IMR-90 (cell line): ENCODE measurements at regions not wholly inside any gene's neighbourhood (a gene's known extent, or its start where the extent isn't known, plus 50 kb on each side); places are given as distances from the start of the nearest gene placed in this dataset.

Experiments used
- ATAC-seq: fragments of 200-7000 bp; cut with Tn5 transposase; 2 replicates; pipeline ENCODE4 v1.9.1; 2020; ENCODE audit warnings: low read depth, mild to moderate bottlenecking, moderate library complexity
- BruUV-seq: library from RNA; stranded (reverse); fragments of 400-500 nt; replicated peaks from 2 replicates; lab custom pipeline; 2021; lab: Mats Ljungman, UMichigan
- CTCF ChIA-PET: fragments of 300-600 bp; formaldehyde crosslinking; extraction: SDS; loops from one replicate; lab custom pipeline; 2021; ENCODE audit warnings: antibody characterized with exemption; lab: Yijun Ruan, JAX
- POLR2A ChIA-PET: fragments of 300-600 bp; sonication (Branson Sonifier 250); formaldehyde crosslinking; loops from one replicate; lab custom pipeline; 2022; ENCODE audit warnings: antibody characterized with exemption; ENCODE audit not compliant: unreplicated experiment; lab: Charles Lee
- DNase-seq: peaks from one replicate; pipeline ENCODE4 v3.0.0; 2013
- H2AFZ ChIP-seq: replicated peaks from 2 replicates; pipeline ENCODE3; 2013; ENCODE audit warnings: low read length, mild to moderate bottlenecking; ENCODE audit not compliant: poor library complexity
- H2AK5ac ChIP-seq: 2 replicates; pipeline ENCODE4 v1.6.1; 2013; ENCODE audit warnings: low read depth, low read length, inconsistent platforms
- H2AK9ac ChIP-seq: replicated peaks from 2 replicates; pipeline ENCODE3; 2013; ENCODE audit warnings: mild to moderate bottlenecking, low read depth, low read length, moderate library complexity; ENCODE audit not compliant: poor library complexity
- H2BK120ac ChIP-seq: 2 replicates; pipeline ENCODE4 v1.6.1; 2013; ENCODE audit warnings: low read depth, low read length, inconsistent platforms
- H2BK15ac ChIP-seq: 3 replicates; pipeline ENCODE4 v1.6.1; 2013; ENCODE audit warnings: low read depth, low read length, inconsistent platforms
- H2BK20ac ChIP-seq: 2 replicates; pipeline ENCODE4 v1.6.1; 2013; ENCODE audit warnings: low read depth, mild to moderate bottlenecking, inconsistent platforms, low read length, moderate library complexity
- H2BK5ac ChIP-seq: 2 replicates; pipeline ENCODE4 v1.6.1; 2013; ENCODE audit warnings: mild to moderate bottlenecking, low read depth, low read length, inconsistent platforms; ENCODE audit not compliant: poor library complexity, severe bottlenecking
- H3K14ac ChIP-seq: replicated peaks from 2 replicates; pipeline ENCODE4 v1.6.1; 2013; ENCODE audit warnings: low read depth, low read length, inconsistent platforms
- H3K18ac ChIP-seq: 2 replicates; pipeline ENCODE4 v1.6.1; 2013; ENCODE audit warnings: low read depth, low read length, control low read depth
- H3K23ac ChIP-seq: 2 replicates; pipeline ENCODE4 v1.6.1; 2013; ENCODE audit warnings: low read depth, low read length, inconsistent platforms
- H3K27ac ChIP-seq: 2 replicates; pipeline ENCODE4 v1.5.1; 2013; ENCODE audit warnings: mild to moderate bottlenecking, control low read depth, low read length; ENCODE audit not compliant: insufficient read depth
- H3K27me3 ChIP-seq: 2 replicates; pipeline ENCODE4 v1.6.1; 2013; ENCODE audit warnings: low read length; ENCODE audit not compliant: control insufficient read depth, insufficient read depth
- H3K36me3 ChIP-seq: 2 replicates; pipeline ENCODE4 v1.6.1; 2013; ENCODE audit warnings: low read length, mixed read lengths; ENCODE audit not compliant: control insufficient read depth, insufficient read depth
- H3K4ac ChIP-seq: 2 replicates; pipeline ENCODE4 v1.6.1; 2013; ENCODE audit warnings: low read depth, low read length, inconsistent platforms
- H3K4me1 ChIP-seq: 2 replicates; pipeline ENCODE4 v1.6.1; 2013; ENCODE audit warnings: low read length, mixed read lengths; ENCODE audit not compliant: control insufficient read depth, insufficient read depth
- H3K4me2 ChIP-seq: 2 replicates; pipeline ENCODE4 v1.6.1; 2013; ENCODE audit warnings: low read depth, mild to moderate bottlenecking, control low read depth, low read length, moderate library complexity
- H3K4me3 ChIP-seq: 2 replicates; pipeline ENCODE4 v1.5.1; 2013; ENCODE audit warnings: low read depth, mild to moderate bottlenecking, control low read depth, low read length, moderate library complexity; ENCODE audit not compliant: insufficient read depth
- H3K56ac ChIP-seq: 2 replicates; pipeline ENCODE4 v1.6.1; 2013; ENCODE audit warnings: low read length, inconsistent platforms; ENCODE audit not compliant: insufficient read depth; ENCODE audit errors: extremely low read depth
- H3K79me1 ChIP-seq, 2 experiments: 2 replicates each; pipeline ENCODE4 v1.6.1; 2013; ENCODE audit warnings: low read length in 2 of 2, inconsistent platforms in 1 of 2, low read depth in 1 of 2
- H3K9ac ChIP-seq: 2 replicates; pipeline ENCODE4 v1.6.1; 2013; ENCODE audit warnings: low read depth, low read length, control low read depth
- H3K9me1 ChIP-seq: 2 replicates; pipeline ENCODE4 v1.6.1; 2013; ENCODE audit warnings: low read length, inconsistent platforms; ENCODE audit not compliant: insufficient read depth
- H3K9me3 ChIP-seq: 2 replicates; pipeline ENCODE4 v1.6.1; 2013; ENCODE audit warnings: low read length; ENCODE audit not compliant: control insufficient read depth, insufficient read depth
- H4K20me1 ChIP-seq: 2 replicates; pipeline ENCODE4 v1.6.1; 2013; ENCODE audit warnings: low read length, inconsistent platforms; ENCODE audit not compliant: insufficient read depth
- H4K5ac ChIP-seq: 2 replicates; pipeline ENCODE4 v1.6.1; 2013; ENCODE audit warnings: mild to moderate bottlenecking, low read depth, low read length, control low read depth
- H4K8ac ChIP-seq, 2 experiments: 2 replicates each; pipeline ENCODE4 v1.6.1; 2013; ENCODE audit warnings: low read depth in 2 of 2, low read length in 2 of 2, control low read depth in 1 of 2, inconsistent platforms in 1 of 2
- H4K91ac ChIP-seq: 2 replicates; pipeline ENCODE4 v1.6.1; 2013; ENCODE audit warnings: low read depth, low read length, inconsistent platforms; ENCODE audit not compliant: insufficient read depth
- CHD1 ChIP-seq: IDR thresholded peaks from 2 replicates; pipeline ENCODE4 v1.6.1; 2012; ENCODE audit warnings: low read depth, low read length, improper control_type of control experiment
- FOS ChIP-seq: fragments of 150-350 bp; IDR thresholded peaks from 2 replicates; pipeline ENCODE4 v1.6.1; 2016; ENCODE audit warnings: low read depth, low read length
- NFE2L2 ChIP-seq: fragments of 150-350 bp; IDR thresholded peaks from 2 replicates; pipeline ENCODE4 v1.6.1; 2016; ENCODE audit warnings: low read depth, mild to moderate bottlenecking, low read length
- POLR2A ChIP-seq: IDR thresholded peaks from 2 replicates; pipeline ENCODE4 v1.6.1; 2012; ENCODE audit warnings: mild to moderate bottlenecking, low read depth, low read length
- RAD21 ChIP-seq: IDR thresholded peaks from 2 replicates; pipeline ENCODE4 v1.6.1; 2012; ENCODE audit warnings: low read length, improper control_type of control experiment
- dilution Hi-C: fragments of 300-500 bp; cut with HindIII; formaldehyde crosslinking; loops from one replicate; pipeline ENCODE4 v1.14.3; 2018; ENCODE audit warnings: low sequenced_read_pairs; ENCODE audit not compliant: unreplicated experiment
- in situ Hi-C: fragments of 300-500 bp; cut with MboI; formaldehyde crosslinking; loops from 3 replicates; pipeline ENCODE4 v1.14.3; 2019; ENCODE audit warnings: low sequenced_read_pairs, inconsistent platforms, mixed read lengths
- intact Hi-C: fragments of 100-400 bp; cut with micrococcal nuclease; formaldehyde crosslinking; loops from 2 replicates; pipeline ENCODE4 v1.10.0; 2022
- TF ChIP-seq, protein P1 (sequence below): fragments of 150-350 bp; IDR thresholded peaks from 2 replicates; pipeline ENCODE4 v1.6.1; 2016; ENCODE audit warnings: low read depth, mild to moderate bottlenecking, low read length, moderate library complexity, borderline replicate concordance
- TF ChIP-seq, protein P2 (sequence below): conservative IDR thresholded peaks from 2 replicates; pipeline ENCODE4 v1.5.1; 2012; ENCODE audit warnings: mild to moderate bottlenecking, low read depth, low read length, improper control_type of control experiment

DNA sequence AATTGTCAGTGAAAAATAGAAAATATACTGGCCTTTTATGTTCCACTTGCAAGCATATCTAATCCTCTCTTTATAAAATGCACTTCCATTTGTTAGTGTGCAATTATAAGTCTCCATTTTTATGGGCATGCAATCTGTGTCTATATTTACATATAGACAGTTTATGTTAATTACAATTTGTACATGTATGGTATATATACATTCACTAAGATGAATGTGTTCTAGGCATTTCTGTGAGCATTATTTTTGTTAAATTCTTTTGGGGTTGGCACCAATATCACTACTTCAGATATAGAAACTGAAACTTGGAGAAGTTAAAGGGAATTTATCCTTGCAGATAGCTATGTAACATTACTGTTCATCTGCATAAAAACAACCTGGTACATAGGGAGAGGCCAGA lies 470.8 kb upstream of the LMO3 start:
- H3K56ac ChIP-seq = no peak overlapping the region
- H4K5ac ChIP-seq = no peak overlapping the region
- H2BK120ac ChIP-seq = no peak overlapping the region
- TF ChIP-seq POLR2A (no peak), RAD21 (no peak), CHD1 (no peak), FOS (no peak), NFE2L2 (no peak)
- TF ChIP-seq, protein P1, sequence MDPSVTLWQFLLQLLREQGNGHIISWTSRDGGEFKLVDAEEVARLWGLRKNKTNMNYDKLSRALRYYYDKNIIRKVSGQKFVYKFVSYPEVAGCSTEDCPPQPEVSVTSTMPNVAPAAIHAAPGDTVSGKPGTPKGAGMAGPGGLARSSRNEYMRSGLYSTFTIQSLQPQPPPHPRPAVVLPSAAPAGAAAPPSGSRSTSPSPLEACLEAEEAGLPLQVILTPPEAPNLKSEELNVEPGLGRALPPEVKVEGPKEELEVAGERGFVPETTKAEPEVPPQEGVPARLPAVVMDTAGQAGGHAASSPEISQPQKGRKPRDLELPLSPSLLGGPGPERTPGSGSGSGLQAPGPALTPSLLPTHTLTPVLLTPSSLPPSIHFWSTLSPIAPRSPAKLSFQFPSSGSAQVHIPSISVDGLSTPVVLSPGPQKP = no peak
- TF ChIP-seq, protein P2, sequence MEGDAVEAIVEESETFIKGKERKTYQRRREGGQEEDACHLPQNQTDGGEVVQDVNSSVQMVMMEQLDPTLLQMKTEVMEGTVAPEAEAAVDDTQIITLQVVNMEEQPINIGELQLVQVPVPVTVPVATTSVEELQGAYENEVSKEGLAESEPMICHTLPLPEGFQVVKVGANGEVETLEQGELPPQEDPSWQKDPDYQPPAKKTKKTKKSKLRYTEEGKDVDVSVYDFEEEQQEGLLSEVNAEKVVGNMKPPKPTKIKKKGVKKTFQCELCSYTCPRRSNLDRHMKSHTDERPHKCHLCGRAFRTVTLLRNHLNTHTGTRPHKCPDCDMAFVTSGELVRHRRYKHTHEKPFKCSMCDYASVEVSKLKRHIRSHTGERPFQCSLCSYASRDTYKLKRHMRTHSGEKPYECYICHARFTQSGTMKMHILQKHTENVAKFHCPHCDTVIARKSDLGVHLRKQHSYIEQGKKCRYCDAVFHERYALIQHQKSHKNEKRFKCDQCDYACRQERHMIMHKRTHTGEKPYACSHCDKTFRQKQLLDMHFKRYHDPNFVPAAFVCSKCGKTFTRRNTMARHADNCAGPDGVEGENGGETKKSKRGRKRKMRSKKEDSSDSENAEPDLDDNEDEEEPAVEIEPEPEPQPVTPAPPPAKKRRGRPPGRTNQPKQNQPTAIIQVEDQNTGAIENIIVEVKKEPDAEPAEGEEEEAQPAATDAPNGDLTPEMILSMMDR = no peak
- peaks cover 10% of the 10 kb centered on the region for H3K9me3 ChIP-seq
- no peak overlapping the region for H3K9ac ChIP-seq
- H3K4me3 ChIP-seq = no peak overlapping the region
- DNase-seq (no peak), ATAC-seq (no peak)
- H3K4me1 ChIP-seq = no peaks in the 10 kb centered on the region
- H2BK15ac ChIP-seq = no peak overlapping the region
- H3K14ac ChIP-seq = no peak overlapping the region
- no peak overlapping the region for H2AK9ac ChIP-seq
- no peak overlapping the region for H2BK20ac ChIP-seq
- no peak overlapping the region for H3K27ac ChIP-seq
- no peak overlapping the region for H4K8ac ChIP-seq
- H3K23ac ChIP-seq = no peak overlapping the region
- H2BK5ac ChIP-seq = no peak overlapping the region
- no peaks in the 10 kb centered on the region for H3K9me1 ChIP-seq
- no peak overlapping the region for H3K4me2 ChIP-seq
- no peak overlapping the region for H3K18ac ChIP-seq
- H2AK5ac ChIP-seq = no peak overlapping the region
- no peaks in the 10 kb centered on the region for H3K36me3 ChIP-seq
- BruUV-seq = no TSS peak
- H3K4ac ChIP-seq = no peak overlapping the region
- no peak overlapping the region for H2AFZ ChIP-seq
- H4K91ac ChIP-seq = no peak overlapping the region
- ChIA-PET CTCF (no interaction called here), POLR2A (no interaction called here)
- intact Hi-C loops = no loop called here
- H3K27me3 ChIP-seq = no peaks in the 10 kb centered on the region
- in situ Hi-C loops = no loop called here
- dilution Hi-C loops = no loop called here
- H4K20me1 ChIP-seq = no peaks in the 10 kb centered on the region
- H3K79me1 ChIP-seq = no peaks in the 10 kb centered on the region
